GM18867 (cell line): ENCODE measurements at regions not wholly inside any gene's neighbourhood (a gene's known extent, or its start where the extent isn't known, plus 50 kb on each side); places are given as distances from the start of the nearest gene placed in this dataset.
"Not testable (repeated sequence)": the region's sequence is repeated elsewhere in the genome, so short reads cannot be mapped to it uniquely, and the experiment has no call there.

Experiments
- ATAC-seq: cut with Tn5 transposase; IDR thresholded peaks from one replicate; pipeline ENCODE4 v1.9.1; 2021; ENCODE audit warnings: mild to moderate bottlenecking, moderate library complexity; ENCODE audit not compliant: unreplicated experiment

DNA sequence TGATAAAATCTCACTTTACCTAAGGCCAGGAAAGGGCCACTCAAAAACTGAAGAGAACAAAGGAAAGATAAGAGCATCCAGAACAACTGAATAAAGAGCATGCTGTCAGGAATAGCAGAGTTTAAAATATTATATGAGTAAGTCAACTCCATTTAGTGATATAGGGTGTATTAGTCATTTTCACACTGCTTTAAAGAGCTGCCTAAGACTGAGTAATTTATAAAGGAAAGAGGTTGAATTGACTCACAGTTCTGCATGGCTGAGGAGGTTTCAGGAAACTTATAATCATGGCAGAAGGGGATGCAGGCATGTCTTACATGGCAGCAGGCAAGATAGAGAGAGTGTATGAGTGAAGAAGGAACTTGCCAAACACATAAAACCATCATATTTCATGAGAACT, 778.0 kb upstream of the NECTIN3 start:
- no peak for ATAC-seq

DNA sequence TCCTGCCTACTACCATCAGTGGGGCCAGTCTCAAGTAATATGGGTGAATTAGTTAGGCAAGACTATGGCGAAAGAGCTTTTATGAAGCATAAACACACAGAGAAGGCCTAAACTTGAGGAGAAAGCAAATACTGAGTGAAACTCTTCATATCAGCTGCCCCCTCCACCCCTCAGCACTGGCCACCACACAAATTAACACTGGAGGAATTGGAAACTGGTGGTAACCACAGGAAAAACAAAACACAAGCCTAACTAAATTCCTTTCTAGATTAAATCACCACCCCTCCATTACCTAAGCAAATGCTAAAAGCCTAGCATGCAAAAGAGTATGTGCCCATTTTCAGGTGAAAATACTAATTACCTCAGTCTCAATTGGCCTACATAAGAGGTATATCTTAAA, 774.7 kb upstream of the NECTIN3 start:
- ATAC-seq = no peak

DNA sequence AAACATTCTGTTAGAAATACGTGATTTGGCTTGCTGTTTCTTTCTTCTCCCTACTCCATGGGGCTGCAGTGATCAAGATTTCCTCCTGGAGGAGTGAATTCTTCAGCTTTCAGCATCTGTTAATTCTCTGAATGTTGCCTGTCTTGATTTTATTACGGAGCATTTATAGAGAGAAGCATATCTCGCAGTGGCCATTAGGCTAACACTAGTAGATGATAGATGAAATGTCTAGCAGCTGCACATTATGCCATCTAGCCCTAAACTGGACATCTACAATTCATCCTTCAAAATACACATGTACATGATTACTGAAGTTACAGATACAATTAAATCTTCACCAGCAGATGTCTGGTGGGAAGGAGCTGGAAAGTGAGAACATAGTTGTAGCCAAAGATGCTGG, 769.8 kb upstream of the NECTIN3 start:
- no peak for ATAC-seq

DNA sequence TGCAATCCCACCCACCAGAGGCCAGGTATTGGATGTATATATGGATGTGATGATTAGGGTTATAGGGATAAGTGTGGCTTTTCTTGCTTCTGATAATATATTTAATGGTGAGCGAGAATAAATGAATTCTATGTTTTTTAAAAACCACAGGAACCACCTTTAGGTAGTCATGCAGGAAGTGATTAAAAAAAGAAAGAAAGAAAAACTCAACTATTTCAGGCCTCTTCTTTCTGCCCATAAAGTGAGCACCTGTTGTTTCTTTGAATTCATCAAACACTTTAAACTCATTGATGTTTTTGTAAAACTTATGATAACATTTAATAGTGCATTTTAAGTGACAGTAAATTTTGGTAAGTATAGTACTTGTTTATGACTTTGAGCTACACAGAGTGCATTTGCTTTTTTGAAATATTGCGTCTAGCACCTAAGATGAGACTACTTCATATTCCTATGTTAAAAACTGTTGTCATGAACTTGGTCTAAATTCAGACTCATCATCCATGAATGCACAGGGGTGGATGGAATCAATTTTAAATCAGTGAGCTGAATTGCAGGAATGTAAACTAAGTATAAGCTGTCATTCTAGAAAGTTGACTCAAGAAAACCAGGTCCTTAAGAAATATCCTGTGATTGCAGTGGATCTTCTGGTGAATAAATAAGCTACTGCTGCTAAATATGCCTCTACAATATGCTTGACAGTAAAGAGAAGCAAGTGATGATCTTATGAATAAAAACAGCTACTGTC, 764.4 kb upstream of the NECTIN3 start:
- no peak for ATAC-seq

DNA sequence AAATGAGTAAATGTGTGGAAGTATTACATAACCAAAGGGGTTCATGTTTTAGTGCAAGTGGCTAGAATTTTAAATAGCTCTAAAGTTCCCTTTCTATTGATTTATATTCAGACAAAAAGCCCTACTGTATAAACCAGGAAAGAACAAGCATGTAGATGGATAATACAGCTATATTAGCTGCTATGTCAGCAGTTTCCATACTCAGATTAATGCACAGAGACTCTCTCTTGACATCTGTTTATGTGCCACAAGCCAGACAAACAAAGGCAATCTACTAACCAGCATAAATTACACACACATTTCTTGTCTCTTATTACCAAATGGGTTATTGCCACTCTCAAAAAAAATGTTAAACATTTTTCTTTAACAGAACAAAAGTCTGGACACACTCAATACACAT, 760.1 kb upstream of the NECTIN3 start:
- no peak for ATAC-seq

DNA sequence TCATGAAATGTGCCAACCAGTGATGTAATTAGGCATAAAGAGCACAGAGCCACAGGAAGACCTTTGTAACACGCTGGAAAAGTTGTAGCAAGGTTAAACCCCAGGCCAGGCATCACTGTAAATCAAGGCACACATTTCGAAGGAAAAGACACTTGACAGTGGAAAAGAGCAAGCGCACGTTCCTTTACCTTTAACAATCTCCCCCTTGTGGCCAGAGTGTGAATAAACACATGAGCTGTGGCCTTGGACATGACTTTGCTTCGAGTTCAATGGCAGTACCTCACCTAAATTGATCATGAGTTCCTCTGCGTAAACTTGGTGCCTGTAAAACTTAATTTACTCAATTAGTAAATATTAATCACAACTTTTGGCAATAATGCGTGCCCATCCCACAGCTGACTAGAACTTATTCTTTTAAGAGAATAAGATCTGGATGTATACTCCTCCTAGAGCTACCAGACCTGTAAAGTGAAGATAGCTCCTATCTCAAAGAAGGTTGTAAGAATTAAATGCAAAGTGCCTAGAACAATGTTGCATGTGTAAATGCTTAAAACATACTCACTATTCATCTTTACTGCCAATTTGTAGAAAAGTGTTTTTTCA, 757.0 kb upstream of the NECTIN3 start:
- peak; percentile 98 for ATAC-seq

DNA sequence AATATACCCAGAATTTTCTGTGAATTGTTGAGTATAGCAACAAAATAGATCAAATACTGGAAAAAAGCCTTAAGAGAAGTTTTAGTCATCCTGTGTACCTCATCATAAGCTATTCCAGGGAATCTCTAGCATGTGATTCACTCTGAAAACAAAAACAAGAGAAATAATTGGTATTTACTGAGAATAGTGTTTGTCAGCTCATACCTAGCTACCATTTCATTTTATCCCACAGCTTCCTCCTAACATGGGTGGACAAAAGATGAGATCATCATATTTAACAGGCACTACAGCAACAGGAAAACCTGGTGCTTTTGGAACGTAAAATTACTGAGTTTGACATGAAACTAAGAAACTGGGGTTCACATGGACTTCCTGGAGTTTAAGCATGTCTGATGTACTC, 753.5 kb upstream of the NECTIN3 start:
- no peak for ATAC-seq

DNA sequence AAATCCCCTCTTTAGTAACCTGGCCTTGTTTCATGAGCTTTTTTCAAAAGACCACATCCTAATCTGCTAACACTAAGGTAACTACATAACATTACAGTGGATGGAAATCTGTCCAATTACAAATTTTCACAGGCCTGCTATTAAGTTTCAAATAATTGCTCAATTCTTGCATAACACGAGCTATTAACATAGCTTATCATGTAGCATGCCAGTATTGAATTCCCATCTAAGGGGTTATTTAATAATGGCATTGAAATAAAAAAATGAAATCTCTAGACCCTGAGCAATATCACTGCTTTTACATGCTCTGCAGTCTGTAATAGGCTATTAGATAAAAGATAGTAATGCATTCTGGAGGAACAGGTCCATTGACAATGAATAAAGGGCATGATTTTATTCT, 748.3 kb upstream of the NECTIN3 start:
- no peak for ATAC-seq

DNA sequence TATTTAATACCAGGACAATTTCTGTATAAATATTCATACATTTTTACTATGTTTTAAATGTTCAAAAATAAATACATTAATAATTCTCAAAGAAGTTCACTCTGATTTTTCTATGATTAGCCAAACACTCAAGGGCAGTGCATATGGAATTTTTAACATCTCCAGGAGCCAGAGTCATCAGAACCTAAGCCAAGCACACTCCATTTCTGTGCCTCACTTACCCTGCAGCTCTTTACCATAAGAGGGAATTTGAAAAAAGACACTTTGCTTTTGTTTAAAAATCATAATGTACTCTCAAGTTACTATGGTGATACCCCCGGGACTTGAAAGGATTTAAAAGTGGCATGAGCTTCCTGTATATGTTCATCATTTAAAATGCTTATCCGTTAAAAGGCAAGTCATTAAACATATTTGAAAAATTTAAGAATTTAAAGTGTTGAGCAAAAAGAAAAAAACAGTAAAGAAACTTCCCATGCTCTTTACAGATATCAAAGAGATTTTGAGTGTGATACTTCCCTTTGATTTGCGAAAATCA, 747.4 kb upstream of the NECTIN3 start:
- no peak for ATAC-seq

DNA sequence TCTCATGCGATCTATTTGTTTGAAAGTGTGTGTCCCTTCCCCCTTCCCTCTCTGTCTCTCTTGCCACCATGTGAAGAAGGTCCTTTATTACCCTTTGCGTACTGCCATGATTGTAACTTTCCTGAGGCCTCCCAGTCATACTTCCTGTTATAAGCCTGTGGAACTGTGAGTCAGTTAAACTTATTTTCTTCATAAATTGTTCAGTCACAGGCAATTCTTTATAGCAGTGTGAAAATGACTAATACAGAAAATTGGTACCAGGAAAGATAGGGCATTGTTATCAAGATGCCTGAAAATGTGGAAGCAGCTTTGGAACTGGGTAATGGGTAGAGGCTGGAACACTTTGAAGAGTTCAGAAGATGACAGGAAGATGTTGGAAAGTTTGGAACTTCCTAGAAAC, 743.7 kb upstream of the NECTIN3 start:
- no peak for ATAC-seq

DNA sequence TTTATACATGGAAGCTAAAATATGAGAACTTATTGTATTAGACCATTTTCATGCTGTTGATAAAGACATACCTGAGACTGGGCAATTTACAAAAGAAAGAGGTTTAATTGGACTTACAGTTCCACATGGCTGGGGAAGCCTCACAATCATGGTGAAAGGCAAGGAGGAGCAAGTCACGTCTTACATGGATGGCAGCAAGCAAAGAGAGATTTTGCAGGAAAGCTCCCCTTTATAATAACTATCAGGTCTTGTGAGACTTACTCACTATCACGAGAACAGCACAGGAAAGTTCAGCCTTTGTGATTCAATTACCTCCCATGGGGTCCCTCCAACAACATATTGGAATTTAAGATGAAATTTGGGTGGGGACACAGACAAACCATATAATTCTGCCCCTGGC, 740.1 kb upstream of the NECTIN3 start:
- not testable (repeated sequence) for ATAC-seq

DNA sequence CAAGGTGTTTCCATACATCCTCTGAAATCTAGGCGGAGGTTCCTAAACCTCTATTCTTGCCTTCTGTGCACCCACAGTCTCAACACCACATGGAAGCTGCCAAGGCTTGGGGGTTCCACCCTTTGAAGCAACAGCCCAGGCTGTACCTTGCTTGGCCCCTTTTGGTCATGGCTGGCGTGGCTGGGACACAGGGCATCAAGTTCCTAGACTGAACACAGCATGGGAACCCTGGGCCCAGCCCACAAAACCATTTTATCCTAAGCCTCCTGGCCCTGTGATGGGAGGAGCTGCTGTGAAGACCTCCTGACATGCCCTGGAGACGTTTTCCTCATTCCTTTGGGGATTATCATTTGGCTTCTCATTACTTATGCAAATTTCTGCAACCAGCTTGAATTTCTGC, 739.0 kb upstream of the NECTIN3 start:
- no peak for ATAC-seq

DNA sequence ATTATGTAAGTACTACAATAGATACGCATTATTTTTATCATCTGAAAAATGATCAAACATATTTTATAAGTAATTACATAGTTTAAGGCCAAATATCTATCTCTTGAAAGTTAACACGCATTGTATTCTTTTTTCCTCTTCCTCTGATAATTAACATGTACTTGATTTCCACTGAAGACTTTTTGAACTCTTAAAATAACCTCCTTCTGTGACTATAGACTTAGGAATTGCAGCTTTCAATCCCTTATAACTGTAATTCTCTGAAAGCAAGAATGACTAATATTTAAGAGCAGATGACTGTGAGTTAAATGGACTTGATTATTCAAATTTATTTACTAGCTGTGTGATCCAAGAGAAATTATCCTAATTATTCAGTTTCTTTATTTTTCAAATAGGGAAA, 730.6 kb upstream of the NECTIN3 start:
- no peak for ATAC-seq

DNA sequence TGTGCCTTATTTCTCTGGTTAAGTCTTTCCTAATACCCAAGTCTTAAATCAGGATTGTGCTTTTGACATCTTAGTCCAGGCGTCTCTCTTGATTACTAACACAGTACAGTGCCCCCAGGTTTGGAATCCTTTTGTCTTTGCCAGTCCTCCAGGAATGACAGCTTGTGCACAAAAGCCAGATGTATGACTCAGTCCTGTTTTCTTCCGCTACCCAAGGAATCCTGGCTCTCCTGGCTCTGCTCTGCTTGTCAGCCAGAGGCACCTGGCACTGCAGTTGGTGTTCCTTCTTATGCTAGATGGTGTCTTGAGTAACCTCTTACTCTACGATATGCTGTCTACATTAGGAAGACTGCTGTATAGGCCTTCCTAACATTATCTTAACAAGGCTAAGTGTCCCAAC, 728.2 kb upstream of the NECTIN3 start:
- no peak for ATAC-seq

DNA sequence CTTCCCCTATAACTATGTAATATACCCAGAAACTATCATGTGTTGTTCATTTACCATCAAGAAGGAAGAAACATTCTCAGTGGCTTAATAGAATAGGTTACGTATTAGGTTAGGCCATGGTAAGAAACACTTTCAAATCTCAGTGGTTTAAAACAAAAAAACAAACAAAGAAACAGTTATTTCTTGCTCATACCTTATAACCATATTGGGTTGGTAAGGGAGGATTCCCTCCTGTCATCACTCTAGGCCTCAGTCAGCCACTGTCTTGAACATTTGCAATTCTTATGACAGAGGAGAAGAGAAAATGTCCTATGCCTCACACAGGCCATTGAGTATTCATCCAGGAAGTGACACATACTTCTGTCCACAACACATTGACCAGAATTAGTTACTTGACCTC, 727.7 kb upstream of the NECTIN3 start:
- ATAC-seq = peak; percentile 82

DNA sequence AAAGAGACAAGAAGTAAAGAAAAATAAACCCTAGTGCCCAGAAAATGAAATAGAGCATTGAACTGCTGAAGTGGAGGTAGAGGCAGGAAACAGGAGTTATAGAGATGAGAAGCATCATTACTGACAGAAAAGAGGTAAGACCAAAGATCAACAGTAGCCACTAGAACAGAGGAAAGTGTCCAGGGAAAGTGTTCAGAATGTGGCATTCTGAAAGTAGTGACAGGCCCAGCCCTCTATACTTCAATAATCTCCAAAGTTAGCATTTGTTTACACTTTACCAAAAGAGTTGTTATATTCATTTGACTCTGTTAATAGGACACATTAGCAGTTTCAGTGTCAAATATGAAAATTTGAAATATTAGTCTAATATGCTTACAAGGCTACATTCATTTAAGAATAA, 727.1 kb upstream of the NECTIN3 start:
- ATAC-seq = no peak

DNA sequence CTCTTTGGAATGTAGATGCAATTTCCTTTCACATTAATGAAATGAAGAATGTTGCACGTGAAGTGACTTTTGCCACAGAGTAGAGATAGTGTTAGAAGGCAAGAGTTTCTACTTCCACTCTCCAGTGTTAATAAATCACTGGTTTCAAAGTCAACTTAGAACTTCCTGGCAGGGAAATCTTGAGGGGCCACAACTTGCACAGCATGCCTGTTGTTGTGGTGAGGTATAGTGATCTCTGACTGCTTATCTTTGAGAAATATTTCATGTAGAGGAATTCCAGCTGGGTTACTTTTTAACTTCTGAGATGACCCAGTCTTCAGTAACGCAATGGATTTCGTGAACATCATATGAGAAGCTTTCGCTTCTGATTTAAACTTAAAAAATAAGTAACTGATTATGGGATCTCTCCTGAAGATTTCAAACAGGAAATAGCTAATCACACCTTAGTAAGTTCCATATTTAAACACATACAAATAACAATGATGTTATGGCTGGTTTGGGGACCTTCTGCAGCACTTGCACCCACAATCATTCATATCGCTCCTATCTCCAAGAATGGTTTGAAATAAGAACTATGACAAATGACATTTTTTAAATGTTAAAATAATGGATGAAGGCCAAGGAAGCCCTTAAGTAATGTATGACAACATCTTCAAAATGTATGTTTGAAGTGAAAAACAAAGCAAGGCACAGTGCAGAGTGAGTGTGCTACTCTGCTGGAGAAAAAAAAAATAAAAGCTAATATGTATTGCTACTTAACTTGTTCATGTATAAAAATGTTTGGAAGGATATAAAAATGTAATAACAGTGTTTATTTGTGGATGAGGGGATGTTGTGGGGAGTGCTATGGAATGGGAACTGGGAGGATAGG, 726.5 kb upstream of the NECTIN3 start:
- ATAC-seq = no peak

DNA sequence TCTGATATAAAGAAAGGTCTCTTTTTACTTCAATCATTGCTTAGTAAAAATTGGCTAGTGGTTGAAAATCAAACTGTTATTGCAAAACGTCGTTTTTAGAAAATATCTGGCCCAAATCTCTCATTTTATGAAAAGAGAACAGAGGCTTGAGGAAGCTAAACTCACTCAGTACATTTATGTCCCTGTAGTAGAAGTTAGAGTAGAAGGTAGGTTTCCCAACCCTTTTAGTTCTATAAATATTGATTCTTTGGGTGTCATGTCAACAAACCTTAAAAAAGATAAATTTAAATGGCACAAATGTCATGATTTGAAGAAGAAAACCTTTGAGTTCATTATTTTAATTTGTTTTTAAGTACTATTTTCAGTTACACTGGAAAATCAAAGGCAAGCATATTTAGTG, 722.3 kb upstream of the NECTIN3 start:
- ATAC-seq = no peak

DNA sequence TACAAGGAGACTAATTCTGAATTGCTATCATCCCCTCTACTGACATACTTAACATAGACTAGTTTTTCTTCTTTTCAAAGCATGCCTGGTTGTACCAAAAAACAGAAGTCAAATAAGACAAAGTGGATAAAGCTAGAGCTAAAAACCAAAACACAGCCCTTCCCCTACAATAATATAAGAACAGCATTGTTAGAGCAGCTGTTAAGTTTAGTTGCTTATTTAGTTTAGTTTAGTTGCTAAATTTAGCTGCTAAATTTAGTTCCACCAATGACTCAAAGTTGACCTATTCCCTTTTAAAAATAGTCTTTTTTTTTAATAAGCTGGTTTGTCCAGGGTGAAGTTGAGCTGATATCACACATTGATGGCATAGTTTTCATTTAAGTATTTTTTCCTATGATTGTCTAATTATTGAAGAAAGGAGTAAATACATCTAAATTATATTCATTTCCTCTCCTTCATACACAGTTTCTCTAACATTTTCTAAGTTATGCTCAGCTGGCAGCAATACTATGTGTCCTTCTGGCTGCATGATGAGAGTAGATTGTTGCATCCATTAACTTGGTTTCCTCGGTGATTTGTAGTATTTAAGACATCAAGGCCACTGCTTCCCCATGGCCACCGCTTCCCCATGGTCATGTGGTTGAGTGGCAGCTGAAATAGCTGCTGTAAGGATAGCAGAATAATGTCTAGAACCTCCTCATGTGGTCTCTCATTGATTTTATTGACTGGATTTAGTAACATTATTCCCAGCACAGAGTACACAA, 718.6 kb upstream of the NECTIN3 start:
- no peak for ATAC-seq

DNA sequence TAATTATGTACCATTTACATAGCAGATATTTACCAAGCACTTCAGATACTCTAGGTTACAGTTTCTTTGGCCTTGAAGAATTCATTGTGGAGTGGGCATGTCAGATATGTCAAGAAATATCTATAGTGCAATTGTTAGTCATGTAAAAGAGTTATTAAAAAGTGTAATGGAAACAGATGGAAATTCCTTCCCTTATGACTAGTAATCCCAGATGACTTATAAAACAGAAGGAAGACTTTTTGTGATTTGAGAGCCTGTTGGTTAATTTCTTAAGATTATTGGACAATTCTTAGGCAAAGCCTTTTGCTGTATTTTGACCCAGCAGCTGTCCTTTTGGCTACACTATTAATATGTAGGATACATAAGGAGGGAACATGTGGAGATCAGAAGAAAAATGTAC, 708.9 kb upstream of the NECTIN3 start:
- ATAC-seq = no peak

DNA sequence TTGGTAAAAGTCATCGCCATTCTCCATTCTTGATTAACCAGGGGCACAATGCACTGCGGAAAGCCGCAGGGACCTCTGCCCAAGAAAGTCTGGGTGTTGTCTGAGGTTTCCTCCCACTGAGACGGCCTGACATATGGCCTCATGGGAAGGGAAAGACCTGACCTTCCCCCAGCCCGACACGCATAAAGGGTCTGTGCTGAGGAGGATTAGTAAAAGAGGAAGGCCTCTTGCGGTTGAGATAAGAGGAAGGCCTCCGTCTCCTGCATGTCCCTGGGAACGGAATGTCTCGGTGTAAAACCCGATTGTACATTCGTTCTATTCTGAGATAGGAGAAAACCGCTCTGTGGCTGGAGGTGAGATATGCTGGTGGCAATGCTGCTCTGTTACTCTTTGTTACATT, 704.3 kb upstream of the NECTIN3 start:
- ATAC-seq = not testable (repeated sequence)
